ENCODE measurements at regions not wholly inside any gene's neighbourhood (a gene's known extent, or its start where the extent isn't known, plus 50 kb on each side); places are given as distances from the start of the nearest gene placed in this dataset.

DNA sequence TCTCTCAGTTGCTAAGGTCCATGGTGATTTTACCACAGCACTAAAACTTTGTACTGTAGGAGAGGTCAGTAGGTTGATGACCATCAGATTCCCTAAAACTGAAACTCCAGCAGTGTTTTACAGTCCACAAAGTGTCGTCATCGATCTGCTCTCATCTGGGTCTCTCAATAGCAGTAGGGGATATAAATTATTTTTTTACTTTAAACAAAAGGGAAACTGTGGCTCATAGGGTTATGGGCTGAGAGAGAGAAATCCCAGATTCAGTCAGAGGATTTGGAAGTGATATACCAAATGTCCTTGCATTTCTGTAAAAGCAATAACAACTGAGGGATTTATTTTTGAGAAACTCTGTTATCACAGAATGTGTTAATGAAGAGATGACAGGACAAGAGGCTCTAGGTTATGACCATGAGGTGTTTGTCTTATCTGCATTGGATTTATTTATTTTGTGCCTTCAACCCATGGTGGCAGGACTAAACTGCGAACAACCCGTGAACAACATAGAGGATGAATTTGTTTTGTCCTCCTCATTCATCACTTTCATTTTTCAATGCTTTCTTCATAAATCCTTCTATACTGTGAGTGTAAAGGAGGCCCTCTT, 869.7 kb downstream of the OTOL1 start:
- TF ChIP-seq, protein P1, sequence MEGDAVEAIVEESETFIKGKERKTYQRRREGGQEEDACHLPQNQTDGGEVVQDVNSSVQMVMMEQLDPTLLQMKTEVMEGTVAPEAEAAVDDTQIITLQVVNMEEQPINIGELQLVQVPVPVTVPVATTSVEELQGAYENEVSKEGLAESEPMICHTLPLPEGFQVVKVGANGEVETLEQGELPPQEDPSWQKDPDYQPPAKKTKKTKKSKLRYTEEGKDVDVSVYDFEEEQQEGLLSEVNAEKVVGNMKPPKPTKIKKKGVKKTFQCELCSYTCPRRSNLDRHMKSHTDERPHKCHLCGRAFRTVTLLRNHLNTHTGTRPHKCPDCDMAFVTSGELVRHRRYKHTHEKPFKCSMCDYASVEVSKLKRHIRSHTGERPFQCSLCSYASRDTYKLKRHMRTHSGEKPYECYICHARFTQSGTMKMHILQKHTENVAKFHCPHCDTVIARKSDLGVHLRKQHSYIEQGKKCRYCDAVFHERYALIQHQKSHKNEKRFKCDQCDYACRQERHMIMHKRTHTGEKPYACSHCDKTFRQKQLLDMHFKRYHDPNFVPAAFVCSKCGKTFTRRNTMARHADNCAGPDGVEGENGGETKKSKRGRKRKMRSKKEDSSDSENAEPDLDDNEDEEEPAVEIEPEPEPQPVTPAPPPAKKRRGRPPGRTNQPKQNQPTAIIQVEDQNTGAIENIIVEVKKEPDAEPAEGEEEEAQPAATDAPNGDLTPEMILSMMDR (IDR thresholded peaks at IDR 0.05), result no peak
- no peak for TF ChIP-seq GATA3 (IDR thresholded peaks at IDR 0.05; ENCODE audit: borderline replicate concordance)
- no peak for TF ChIP-seq KDM1A (IDR thresholded peaks at IDR 0.05; ENCODE audit: low read depth)

Data from A549 (cell line).